ENCODE measurements at regions not wholly inside any gene's neighbourhood (a gene's known extent, or its start where the extent isn't known, plus 50 kb on each side); places are given as distances from the start of the nearest gene placed in this dataset.

GRCh38 chr2:196362973-196363549, 191.7 kb upstream of the STK17B start:
- no peak for DNase-seq

DNA sequence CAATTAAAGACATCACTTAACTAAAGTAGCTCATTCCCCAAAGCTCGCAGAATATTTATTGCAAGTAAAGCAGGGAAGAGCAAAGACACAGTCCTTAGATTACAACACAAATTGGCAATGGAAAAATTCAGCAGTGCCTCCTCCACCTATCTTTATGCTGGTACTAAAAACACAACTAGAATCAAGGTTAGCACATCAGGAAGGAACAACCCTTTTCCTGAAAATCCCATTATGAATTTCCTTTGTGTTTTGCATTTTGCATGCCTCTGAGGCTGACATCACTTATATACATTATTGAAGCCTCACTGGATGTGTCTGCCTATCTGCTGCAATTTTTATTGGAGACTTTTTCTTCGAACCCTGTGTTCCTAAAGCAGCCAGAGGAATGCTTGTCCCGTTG, 193.8 kb upstream of the STK17B start:
- DNase-seq: no peak

- no peak for DNase-seq
Observed at GRCh38 chr2:196365923-196366322, 194.5 kb upstream of the STK17B start.

DNA sequence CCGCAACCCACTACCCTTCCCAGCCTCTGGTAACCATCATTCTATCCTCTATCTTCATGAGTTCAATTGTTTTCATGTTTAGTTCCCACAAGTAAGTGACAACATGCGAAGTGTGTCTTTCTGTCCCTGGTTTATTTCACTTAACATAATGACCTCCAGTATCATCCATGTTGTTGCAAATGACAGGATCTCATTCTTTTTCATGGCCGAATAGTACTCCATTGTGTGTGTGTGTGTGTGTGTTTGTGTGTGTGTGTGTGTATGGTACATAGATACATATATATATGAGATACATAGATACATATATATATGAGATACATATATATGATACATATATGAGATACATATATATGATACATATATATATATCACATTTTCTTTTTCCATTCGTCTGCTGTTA, 196.3 kb upstream of the STK17B start:
- no peak for DNase-seq

DNA sequence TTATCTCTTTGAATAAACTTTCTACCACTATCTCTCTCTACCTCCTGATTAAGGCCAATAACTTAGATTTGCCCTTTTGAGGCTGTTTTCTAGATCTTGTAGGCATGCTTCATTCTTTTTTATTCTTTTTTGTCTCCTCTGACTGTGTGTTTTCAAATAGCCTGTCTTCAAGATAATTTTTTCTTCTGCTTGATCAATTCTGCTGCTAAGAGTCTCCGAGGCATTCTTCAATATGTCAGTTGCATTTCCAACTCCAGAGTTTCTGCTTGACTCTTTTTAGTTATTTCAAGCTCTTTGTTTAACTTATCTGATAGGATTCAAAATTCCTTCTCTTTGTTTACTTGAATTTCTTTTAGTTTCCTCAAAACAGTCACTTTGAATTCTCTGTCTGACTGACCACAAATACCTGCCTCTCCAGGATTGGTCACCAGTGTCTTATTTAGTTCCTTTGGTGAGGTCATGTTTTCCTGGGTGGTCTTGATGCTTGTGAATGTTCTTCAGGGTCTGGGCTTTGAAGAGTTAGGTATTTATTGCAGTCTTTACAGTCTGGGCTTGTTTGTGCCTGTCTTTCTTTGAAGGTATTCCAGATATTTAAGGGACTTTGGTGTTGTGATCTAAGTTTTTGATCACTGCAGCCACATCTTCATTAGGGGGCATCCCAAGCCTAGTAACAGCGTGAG, 197.3 kb upstream of the STK17B start:
- no peak for DNase-seq

GRCh38 chr2:196369967-196370366, 198.6 kb upstream of the STK17B start:
- DNase-seq: no peak

DNA sequence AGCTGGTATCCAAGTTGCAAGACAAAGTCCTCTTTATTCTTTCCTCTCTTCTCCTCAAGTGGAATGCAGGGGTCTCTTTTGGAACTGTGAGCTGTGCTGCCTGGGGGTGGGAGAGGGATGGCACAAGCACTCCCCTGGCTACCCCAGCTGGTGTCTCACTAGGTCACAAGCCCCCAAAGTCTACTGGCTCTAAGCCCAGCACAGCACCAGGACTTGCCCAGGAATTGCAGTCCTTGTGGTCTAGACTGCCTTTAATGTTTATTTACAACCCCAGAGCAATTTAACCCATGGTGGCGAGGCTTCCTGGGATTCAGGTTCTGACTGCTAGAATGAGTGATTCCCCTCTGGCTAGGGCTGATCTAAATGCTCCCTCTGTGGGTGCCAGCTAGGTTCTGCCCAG, 199.0 kb upstream of the STK17B start:
- DNase-seq: no peak

GRCh38 chr2:196372276-196372809, 201.0 kb upstream of the STK17B start:
- DNase-seq: no peak

DNA sequence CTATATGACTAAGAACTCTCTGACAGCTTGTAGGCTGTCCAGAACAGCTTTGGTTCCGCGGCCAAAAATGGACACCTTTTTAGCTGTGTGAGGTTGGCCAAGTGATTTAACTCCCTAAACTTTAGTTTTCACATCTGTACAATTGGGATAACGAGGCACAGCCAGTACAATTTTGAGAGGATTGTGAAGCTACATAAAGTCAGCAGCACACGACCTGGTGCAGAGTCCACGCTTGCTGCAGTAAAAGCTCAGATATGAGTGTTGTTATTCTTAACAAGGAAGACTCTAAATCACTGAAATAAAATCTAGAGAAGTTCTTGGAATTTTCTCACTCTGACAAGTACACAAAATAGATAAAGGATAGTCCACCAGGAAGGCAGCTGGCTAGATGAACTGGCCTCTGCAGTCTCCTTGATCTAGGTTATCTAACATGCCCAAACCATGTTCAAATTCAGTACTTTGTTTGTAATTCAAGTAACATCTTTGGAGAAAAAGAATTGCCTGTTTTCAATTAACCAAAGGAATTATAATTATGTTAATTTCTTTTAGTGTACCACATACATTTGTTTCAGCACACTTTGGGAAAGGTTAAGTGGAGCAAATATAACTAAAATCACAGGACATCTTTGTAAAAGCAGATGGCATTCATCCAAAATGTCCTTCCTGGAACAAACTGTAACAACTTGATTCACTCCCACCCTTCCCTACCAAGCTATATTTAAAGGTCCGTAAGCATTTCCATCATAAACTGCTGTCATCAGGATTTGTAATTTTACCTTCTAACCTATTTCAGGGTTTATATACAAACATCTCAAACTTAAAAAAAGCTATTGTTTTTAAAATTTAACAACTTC, 201.7 kb upstream of the STK17B start:
- DNase-seq: no peak

- no peak for DNase-seq
Observed at GRCh38 chr2:196376984-196377877, 205.9 kb upstream of the STK17B start.

DNA sequence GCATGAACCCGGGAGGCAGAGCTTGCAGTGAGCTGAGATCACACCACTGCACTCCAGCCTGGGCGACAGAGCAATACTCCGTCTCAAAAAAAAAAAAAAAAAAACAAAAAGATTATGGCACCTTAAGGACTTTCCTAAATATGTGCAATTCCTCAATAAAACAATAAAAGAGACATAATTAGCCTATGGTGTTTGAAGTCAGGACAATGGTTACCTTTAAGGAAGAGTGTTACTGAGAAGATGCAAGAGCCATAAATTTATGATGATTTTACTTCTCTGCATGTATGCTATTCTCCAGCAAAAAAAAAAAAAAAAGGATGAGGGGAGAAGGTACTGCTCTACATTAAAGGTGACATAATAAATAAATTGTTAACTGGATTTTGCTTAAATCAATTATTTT, 208.2 kb upstream of the STK17B start:
- DNase-seq: no peak

- no peak for DNase-seq
Observed at GRCh38 chr2:196380098-196380497, 208.7 kb upstream of the STK17B start.

DNA sequence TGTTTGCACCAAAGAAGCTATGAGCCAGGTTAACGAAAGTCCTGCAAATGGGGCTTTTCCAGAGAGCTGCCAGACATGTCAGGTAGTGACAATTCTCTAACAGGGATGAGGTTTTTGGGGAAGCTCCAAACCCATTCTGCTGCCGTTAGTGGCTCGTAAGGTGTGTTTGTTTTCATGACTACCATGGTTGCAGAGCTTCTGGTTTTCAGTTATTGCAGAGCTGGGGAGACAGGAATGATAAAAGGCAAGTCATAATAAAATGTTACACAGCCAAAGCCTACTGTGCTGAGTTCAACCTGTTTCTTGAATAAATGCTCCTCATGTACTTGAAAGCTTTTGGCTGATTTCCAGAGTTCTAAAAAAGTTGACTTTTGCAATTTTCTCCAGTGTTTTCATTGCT, 209.2 kb upstream of the STK17B start:
- no peak for DNase-seq

GRCh38 chr2:196381464-196381863, 210.1 kb upstream of the STK17B start:
- no peak for DNase-seq

- DNase-seq: no peak
Observed at GRCh38 chr2:196383799-196384198, 212.4 kb upstream of the STK17B start.

- DNase-seq: no peak
Observed at GRCh38 chr2:196384729-196385128, 213.4 kb upstream of the STK17B start.

GRCh38 chr2:196389670-196390069, 218.3 kb upstream of the STK17B start:
- DNase-seq: no peak

DNA sequence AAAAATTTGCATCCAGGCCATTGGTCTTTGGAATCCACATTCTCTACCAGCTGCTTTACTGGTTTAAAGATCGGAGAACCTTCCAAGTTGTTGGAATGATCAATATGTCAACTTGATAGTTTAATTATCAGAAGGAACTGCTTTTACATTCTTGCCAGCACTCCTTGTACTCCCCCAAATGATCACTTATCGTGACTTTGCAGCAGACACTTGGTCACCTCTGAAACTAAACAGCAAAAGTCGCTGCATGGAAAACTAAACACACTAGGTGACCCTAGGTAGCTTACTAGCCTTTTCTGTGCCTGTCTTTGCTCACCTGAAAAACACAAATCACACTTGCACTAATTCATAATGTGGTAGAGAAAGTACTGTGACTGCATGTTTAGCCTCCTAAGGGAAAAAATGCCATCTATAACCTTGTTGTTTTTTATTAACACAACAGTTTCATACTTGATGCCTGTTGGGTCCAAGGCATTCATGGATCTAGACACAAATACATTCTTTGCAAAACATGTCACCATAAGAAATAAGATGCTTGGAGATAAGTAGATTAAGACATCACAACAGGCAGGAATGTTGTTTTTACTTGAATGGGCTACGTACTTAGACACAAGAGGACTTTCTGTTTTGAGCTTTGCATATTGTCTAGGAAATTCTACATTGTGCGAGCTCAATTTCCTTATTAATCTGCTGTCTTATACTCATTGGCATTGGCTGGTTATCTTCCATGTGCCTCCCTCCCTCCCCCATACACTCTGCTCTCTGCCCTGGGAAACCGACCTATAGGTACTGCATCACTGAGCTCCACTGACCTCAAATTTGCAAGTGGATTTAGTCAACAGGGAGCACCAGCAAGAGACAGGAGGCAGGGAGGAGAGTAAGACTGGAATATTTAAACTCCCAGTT, 219.1 kb upstream of the STK17B start:
- no peak for DNase-seq

GRCh38 chr2:196391149-196391479, 219.7 kb upstream of the STK17B start:
- DNase-seq: no peak

DNA sequence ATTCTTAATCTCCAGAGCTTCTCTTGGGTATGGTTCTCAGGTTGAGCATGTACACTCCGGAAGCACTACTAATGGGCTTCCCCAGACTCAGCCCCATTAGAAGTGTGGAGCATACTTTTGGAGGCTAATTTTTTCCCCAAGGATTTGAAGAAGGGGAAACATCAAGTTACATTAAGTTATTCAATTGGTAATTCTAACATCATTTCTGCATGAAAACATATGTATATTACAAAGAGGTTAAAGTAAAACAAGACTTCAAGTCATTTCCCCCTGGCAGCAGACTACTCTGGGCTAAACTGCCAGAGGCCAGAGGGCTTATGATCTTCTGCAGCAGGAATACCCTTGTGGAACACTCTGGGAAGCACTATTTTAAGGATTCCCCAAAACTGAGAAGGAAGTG, 227.7 kb upstream of the STK17B start:
- DNase-seq: no peak

DNA sequence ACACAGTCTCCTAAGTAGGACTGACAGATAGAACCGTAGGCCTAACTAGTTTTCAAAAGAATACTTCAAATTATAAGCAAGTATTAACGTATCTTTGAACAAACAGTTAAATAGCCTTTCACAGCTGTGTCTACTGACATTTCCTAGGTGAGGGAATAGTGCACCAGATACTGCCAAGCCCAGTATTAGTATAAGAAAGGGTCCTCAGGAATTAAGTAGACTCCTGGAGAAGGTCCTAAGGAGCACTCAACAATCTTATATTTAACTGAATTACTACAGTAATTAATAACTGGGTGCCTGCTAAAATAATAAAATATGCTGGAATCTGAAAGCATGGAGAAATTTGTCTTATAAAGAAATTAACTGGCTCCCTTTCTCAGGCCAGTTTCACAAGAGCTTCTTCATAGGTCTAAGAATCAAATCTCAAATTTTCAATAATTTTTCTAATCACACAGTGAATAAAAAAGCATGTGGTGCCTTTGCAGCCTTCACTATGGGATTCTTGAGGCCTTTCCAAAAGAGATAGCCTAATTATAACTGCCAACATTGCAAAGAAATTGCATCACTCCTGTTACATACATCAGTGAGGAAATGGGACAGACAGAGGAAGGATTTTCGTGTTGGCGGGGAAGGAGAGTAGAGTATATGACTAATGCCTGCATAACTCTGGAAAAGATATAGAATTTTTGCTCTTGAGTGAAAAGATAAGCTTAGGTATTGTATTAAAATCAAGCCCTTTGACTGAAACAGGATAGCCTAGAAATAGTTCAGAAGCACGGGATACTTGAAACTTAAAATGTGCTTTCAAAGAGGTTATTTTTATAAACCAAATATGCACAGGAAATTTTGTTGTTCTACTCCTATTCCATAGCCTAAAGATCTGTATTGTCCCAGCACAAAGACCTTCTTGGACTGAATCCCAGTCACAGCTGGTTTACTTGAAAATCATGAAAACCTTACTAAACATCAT, 228.6 kb upstream of the STK17B start:
- DNase-seq: no peak
